GM12878 (cell line): ENCODE measurements at regions not wholly inside any gene's neighbourhood (a gene's known extent, or its start where the extent isn't known, plus 50 kb on each side); places are given as distances from the start of the nearest gene placed in this dataset.

ENCODE experiments used
- ATAC-seq: fragments of 200-7000 bp; cut with Tn5 transposase; 3 replicates; pipeline ENCODE4 v1.9.1; 2020; ENCODE audit warnings: mild to moderate bottlenecking, moderate library complexity
- BruUV-seq: library from RNA; stranded (reverse); fragments of 400-500 nt; replicated peaks from 2 replicates; lab custom pipeline; 2021; lab: Mats Ljungman, UMichigan
- CTCF ChIA-PET: fragments of 300-600 bp; sonication (Branson Sonifier 250); formaldehyde crosslinking; extraction: SDS; loops from one replicate; lab custom pipeline; 2021; ENCODE audit warnings: inconsistent platforms; lab: Yijun Ruan, JAX
- POLR2A ChIA-PET: fragments of 350-600 bp; formaldehyde crosslinking; extraction: SDS; loops from one replicate; lab custom pipeline; 2021; ENCODE audit warnings: inconsistent platforms; lab: Charles Lee
- RAD21 ChIA-PET: fragments of 300-600 bp; sonication (Branson Sonifier 250); formaldehyde crosslinking; loops from one replicate; lab custom pipeline; 2023; ENCODE audit warnings: antibody characterized with exemption; ENCODE audit not compliant: unreplicated experiment; lab: Charles Lee
- SMC1A ChIA-PET: fragments of 300-600 bp; sonication (Branson Sonifier 250); formaldehyde crosslinking; loops from one replicate; lab custom pipeline; 2023; ENCODE audit not compliant: unreplicated experiment, uncharacterized antibody; lab: Charles Lee
- DNase-seq: peaks from one replicate; pipeline ENCODE4 v3.0.0-alpha.2; 2011; ENCODE audit warnings: low read depth, low spot score
- FAIRE-seq: peaks from 3 replicates; lab custom pipeline; 2011; peaks lifted over from hg19 to GRCh38; lab: Jason Lieb, UNC
- H2AFZ ChIP-seq: 2 replicates; pipeline ENCODE4 v1.6.0; 2011; ENCODE audit warnings: low read depth, low read length, control low read depth; ENCODE audit not compliant: control insufficient read depth
- H3K27ac ChIP-seq: 2 replicates; pipeline ENCODE4 v1.5.1; 2011; ENCODE audit warnings: control low read depth; ENCODE audit not compliant: control insufficient read depth, insufficient read depth
- H3K27me3 ChIP-seq, 2 experiments: replicated peaks in 1 of 2; 2 replicates each; pipeline versions ENCODE4 v1.6.0 to v1.6.1; 2011; ENCODE audit warnings: low read length in 1 of 2; ENCODE audit not compliant: control insufficient read depth in 2 of 2, insufficient read depth in 2 of 2
- H3K36me3 ChIP-seq, 2 experiments: 2 replicates each; pipeline ENCODE4 v1.5.1; 2011; ENCODE audit warnings: low read length in 1 of 2; ENCODE audit not compliant: control insufficient read depth in 2 of 2, insufficient read depth in 2 of 2
- H3K4me1 ChIP-seq: 2 replicates; pipeline ENCODE4 v1.6.1; 2011; ENCODE audit warnings: mild to moderate bottlenecking, low read length, moderate library complexity, mixed read lengths; ENCODE audit not compliant: control insufficient read depth, insufficient read depth
- H3K4me2 ChIP-seq: 2 replicates; pipeline ENCODE4 v1.6.0; 2011; ENCODE audit warnings: control low read depth; ENCODE audit not compliant: control insufficient read depth, insufficient read depth
- H3K4me3 ChIP-seq: fragments of 200-600 bp; sonication (generic); 2 replicates; pipeline ENCODE4 v1.5.1; 2016
- H3K79me2 ChIP-seq: 2 replicates; pipeline ENCODE4 v1.6.0; 2011; ENCODE audit warnings: low read length; ENCODE audit not compliant: control insufficient read depth, insufficient read depth
- H3K9ac ChIP-seq: 2 replicates; pipeline ENCODE4 v1.8.0; 2011; ENCODE audit warnings: low read length, control low read depth, mixed read lengths; ENCODE audit not compliant: control insufficient read depth, insufficient read depth
- H3K9me3 ChIP-seq: replicated peaks from 3 replicates; pipeline ENCODE4 v1.5.1; 2011; ENCODE audit warnings: mild to moderate bottlenecking, low read length; ENCODE audit not compliant: control insufficient read depth, insufficient read depth
- H4K20me1 ChIP-seq: 2 replicates; pipeline ENCODE4 v1.6.0; 2011; ENCODE audit not compliant: control insufficient read depth, insufficient read depth
- ASH2L ChIP-seq: fragments of 300-600, 200-600 bp; sonication (generic); IDR thresholded peaks from 2 replicates; pipeline ENCODE4 v1.6.1; 2017; ENCODE audit warnings: low read depth, mild to moderate bottlenecking, borderline replicate concordance
- CEBPB ChIP-seq, 2 experiments: fragments of 150-350 bp in 1 of 2; IDR thresholded peaks; 2 replicates each; pipeline ENCODE4 v1.6.1; 2012 to 2014; ENCODE audit warnings: low read depth in 2 of 2, low read length in 2 of 2, borderline replicate concordance in 1 of 2, inconsistent platforms in 1 of 2
- FOXK2 ChIP-seq: fragments of 450-650 bp; IDR thresholded peaks from 2 replicates; pipeline ENCODE4 v1.6.1; 2017; ENCODE audit warnings: mild to moderate bottlenecking, moderate library complexity
- HDAC2 ChIP-seq: fragments of 200-600 bp; sonication (generic); IDR thresholded peaks from 2 replicates; pipeline ENCODE4 v1.6.1; 2017
- KLF5 ChIP-seq: fragments of 450-650 bp; IDR thresholded peaks from 2 replicates; pipeline ENCODE4 v1.6.1; 2014; ENCODE audit warnings: mild to moderate bottlenecking; ENCODE audit not compliant: partially characterized antibody
- MEF2A ChIP-seq: IDR thresholded peaks from 2 replicates; pipeline ENCODE4 v1.6.1; 2011; ENCODE audit warnings: low read depth, mild to moderate bottlenecking, low read length, moderate library complexity; ENCODE audit not compliant: insufficient read depth
- NR2C2 ChIP-seq: IDR thresholded peaks from 2 replicates; pipeline ENCODE4 v1.6.1; 2011; ENCODE audit warnings: borderline replicate concordance, low read depth; ENCODE audit not compliant: control insufficient read depth, insufficient read length
- PBX3 ChIP-seq: IDR thresholded peaks from 2 replicates; pipeline ENCODE4 v1.6.1; 2011; ENCODE audit warnings: mild to moderate bottlenecking, low read depth, low read length, moderate library complexity; ENCODE audit not compliant: insufficient replicate concordance
- POLR2A ChIP-seq: IDR thresholded peaks from 2 replicates; pipeline ENCODE4 v1.6.1; 2011; ENCODE audit warnings: low read depth, mild to moderate bottlenecking, low read length
- RCOR1 ChIP-seq: conservative IDR thresholded peaks from 2 replicates; pipeline ENCODE4 v1.6.1; 2012; ENCODE audit warnings: low read depth, low read length, improper control_type of control experiment
- SREBF1 ChIP-seq: IDR thresholded peaks from 2 replicates; pipeline ENCODE4 v1.6.1; 2012; ENCODE audit warnings: mild to moderate bottlenecking, low read length
- STAT3 ChIP-seq: IDR thresholded peaks from 2 replicates; pipeline ENCODE4 v1.6.1; 2011; ENCODE audit warnings: low read depth, low read length, improper control_type of control experiment
- USF2 ChIP-seq: IDR thresholded peaks from 2 replicates; pipeline ENCODE4 v1.6.1; 2011; ENCODE audit warnings: low read depth, low read length, improper control_type of control experiment, borderline replicate concordance
- WGBS: methylation state at CpG from one replicate; pipeline ENCODE4 v1.1.6; 2016; ENCODE audit warnings: low lambda C conversion rate; ENCODE audit not compliant: insufficient replicate concordance, insufficient coverage; ENCODE audit errors: missing lambda C conversion rate; 5-methylcytosine and 5-hydroxymethylcytosine counted together
- in situ Hi-C: fragments of 300-500 bp; cut with MboI; formaldehyde crosslinking; loops from 9 replicates; pipeline ENCODE4 v1.14.3; 2018; ENCODE audit warnings: mixed read lengths
- intact Hi-C: fragments of 100-400 bp; cut with micrococcal nuclease; formaldehyde crosslinking; loops from one replicate; pipeline ENCODE4 v1.14.2; 2022; ENCODE audit not compliant: unreplicated experiment

- no peaks in the 10 kb centered on the region for H3K27me3 ChIP-seq
- intact Hi-C loops (no loop called here), in situ Hi-C loops (no loop called here)
- ATAC-seq (no peak), DNase-seq (no peak), FAIRE-seq (no peak)
- no peak overlapping the region for H3K4me2 ChIP-seq
- no TSS peak for BruUV-seq
- H3K9ac ChIP-seq = no peak overlapping the region
- no peaks in the 10 kb centered on the region for H3K4me1 ChIP-seq
- SMC1A ChIA-PET = interaction anchor here (1.5 kb wide), 1 partner anchor 8 kb away, joined by 3 read pairs; no protein-coding TSS in a partner anchor
- H3K79me2 ChIP-seq = no peaks in the 10 kb centered on the region
- WGBS = 46% methylated on average over 3 of the region's 3 CpGs
- TF ChIP-seq ASH2L (no peak), KLF5 (no peak)
- POLR2A ChIA-PET = no interaction called here
- CTCF ChIA-PET = no interaction called here
- H2AFZ ChIP-seq = no peak overlapping the region
- H4K20me1 ChIP-seq = no peaks in the 10 kb centered on the region
- H3K9me3 ChIP-seq = no peaks in the 10 kb centered on the region; the same call in 2 of the 3 replicates
- H3K36me3 ChIP-seq = no peaks in the 10 kb centered on the region
- H3K27ac ChIP-seq = no peak overlapping the region
- H3K4me3 ChIP-seq = no peak overlapping the region
- RAD21 ChIA-PET = no interaction called here
Observed at GRCh38 chr14:98904677-98905076, 367.3 kb downstream of the BCL11B start.

- Histone ChIP-seq H3K9me3 (no peaks in the 10 kb centered on the region; the same call in 2 of the 3 replicates), H3K79me2 (no peaks in the 10 kb centered on the region), H3K4me2 (no peak overlapping the region), H3K27me3 (no peaks in the 10 kb centered on the region), H3K4me3 (no peak overlapping the region), H2AFZ (no peak overlapping the region), H3K27ac (no peak overlapping the region), H3K36me3 (no peaks in the 10 kb centered on the region), H4K20me1 (no peaks in the 10 kb centered on the region), H3K9ac (no peak overlapping the region), H3K4me1 (no peaks in the 10 kb centered on the region)
- no TSS peak for BruUV-seq
- RAD21 ChIA-PET = no interaction called here
- CTCF ChIA-PET = no interaction called here
- POLR2A ChIA-PET = no interaction called here
- 38% methylated on average over 16 of the region's 17 CpGs for WGBS
- no peak for DNase-seq
- intact Hi-C loops (no loop called here), in situ Hi-C loops (no loop called here)
- no peak for ATAC-seq
- SMC1A ChIA-PET = no interaction called here
- FAIRE-seq = no peak
- TF ChIP-seq NR2C2 (no peak), PBX3 (no peak), CEBPB (IDR thresholded peaks at IDR 0.05; ENCODE audit: borderline replicate concordance in 1 of 2, low read depth in 2 of 2, low read length in 2 of 2) (no peak), USF2 (no peak), FOXK2 (no peak), MEF2A (no peak), STAT3 (no peak), POLR2A (no peak), HDAC2 (no peak), SREBF1 (no peak), RCOR1 (no peak)
Observed at GRCh38 chr14:98906123-98906995, 365.6 kb downstream of the BCL11B start.
